ENCODE measurements at regions not wholly inside any gene's neighbourhood (a gene's known extent, or its start where the extent isn't known, plus 50 kb on each side); places are given as distances from the start of the nearest gene placed in this dataset.

- TF ChIP-seq CTCF (IDR thresholded peaks at IDR 0.05; ENCODE audit: low read depth, low read length, poor library complexity, severe bottlenecking) (no peak), EZH2phosphoT487 (IDR thresholded peaks at IDR 0.05; ENCODE audit: borderline replicate concordance, low read length) (no peak)
Measured at GRCh38 chr2:4518596-4518995, 815.2 kb downstream of the DCDC2C start.
